ENCODE measurements at regions not wholly inside any gene's neighbourhood (a gene's known extent, or its start where the extent isn't known, plus 50 kb on each side); places are given as distances from the start of the nearest gene placed in this dataset.

DNA sequence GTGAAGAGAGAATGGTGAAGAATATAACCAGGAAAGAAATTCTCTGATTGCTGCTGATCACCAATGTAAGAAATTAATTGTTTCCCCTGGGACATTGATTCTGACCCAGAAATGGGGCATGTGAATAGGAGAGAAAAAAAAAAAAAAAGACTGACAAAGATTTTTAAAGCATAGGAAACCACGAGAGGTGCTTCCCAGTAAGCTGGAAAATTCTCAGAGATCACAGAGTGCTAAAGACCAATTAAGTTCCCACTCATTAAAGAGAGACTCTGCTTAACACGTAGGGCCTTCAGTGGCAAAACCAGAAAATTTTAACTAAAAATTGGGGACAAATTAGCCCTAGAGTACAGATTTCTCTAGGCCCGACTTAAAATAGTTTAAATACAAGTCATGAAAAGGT lies 604.4 kb downstream of the ARAP2 start:
- TF ChIP-seq GATA3 (IDR thresholded peaks at IDR 0.05; ENCODE audit: low read depth, low read length): no peak
- TF ChIP-seq GATA2 (IDR thresholded peaks at IDR 0.05; ENCODE audit: low read depth, low read length): no peak

All from SH-SY5Y (cell line).